Adrenal gland (tissue), 9 donors: ENCODE measurements at regions not wholly inside any gene's neighbourhood (a gene's known extent, or its start where the extent isn't known, plus 50 kb on each side); places are given as distances from the start of the nearest gene placed in this dataset.
A peak's percentile ranks its signal among the peaks of the same experiment; 100 is the strongest.

ENCODE experiments used
- DNase-seq, 7 donors: peaks; one replicate each; pipeline ENCODE4 v3.0.0-alpha.2; 2019 to 2020
- H3K27ac ChIP-seq, 5 donors: fragments of 200-600 bp; sonication (generic) in 4 of 5; 1 replicate in 3 of 5; 2 replicates in 2 of 5; pipeline versions ENCODE4 v1.5.1 to v1.8.0; 2016 to 2020; ENCODE audit warnings: mild to moderate bottlenecking in 1 of 5
- H3K27me3 ChIP-seq: fragments of 200-600 bp; 2 replicates; pipeline ENCODE4 v1.8.0; 2021
- H3K36me3 ChIP-seq, 2 donors: fragments of 200-600 bp; replicated peaks in 1 of 2; 1 replicate in 1 of 2; 2 replicates in 1 of 2; pipeline versions ENCODE4 v1.5.1 to v1.8.0; 2018 to 2022
- H3K4me1 ChIP-seq, 2 donors: fragments of 200-600 bp; replicated peaks in 1 of 2; 1 replicate in 1 of 2; 2 replicates in 1 of 2; pipeline versions ENCODE4 v1.5.1 to v1.8.0; 2018 to 2021
- H3K4me3 ChIP-seq, 4 donors: fragments of 200-600 bp; sonication (generic) in 3 of 4; one replicate each; pipeline ENCODE4 v1.5.1; 2016 to 2018
- H3K9me3 ChIP-seq, 3 donors: fragments of 200-600 bp; sonication (generic) in 1 of 3; replicated peaks in 1 of 3; 1 replicate in 2 of 3; 2 replicates in 1 of 3; pipeline versions ENCODE4 v1.5.1 to v1.8.0; 2016 to 2021
- POLR2A ChIP-seq, 2 donors: fragments of 450-650 bp; IDR thresholded peaks; one replicate each; pipeline ENCODE4 v1.6.1; 2017; ENCODE audit warnings: antibody characterized with exemption in 2 of 2, mild to moderate bottlenecking in 2 of 2, moderate library complexity in 1 of 2
- WGBS, 4 donors: extraction: QIAGEN DNeasy Blood & Tissue Kit in 2 of 4; methylation state at CpG; one replicate each; pipeline versions ENCODE4 v1.1.5 to v1.1.7; 2013 to 2017; 5-methylcytosine and 5-hydroxymethylcytosine counted together
- intact Hi-C, 2 donors: fragments of 100-400 bp; cut with DNase I; formaldehyde crosslinking; loops; one replicate each; pipeline versions ENCODE4 v1.14.1 to v1.15.0; 2022 to 2023
- TF ChIP-seq, protein P1 (sequence below), 6 experiments: fragments of 450-650 bp in 4 of 6; fragments of 200-600 bp in 2 of 6; sonication (generic) in 1 of 6; IDR thresholded peaks; 1 replicate in 5 of 6; 2 replicates in 1 of 6; pipeline versions ENCODE4 v1.5.1 to v1.8.0; 2016 to 2021; ENCODE audit warnings: antibody characterized with exemption in 6 of 6, mild to moderate bottlenecking in 2 of 6, moderate library complexity in 1 of 6
- donor health status: healthy with polysubstance abuse.
- donor health status: Bipolar disorder and iron deficiency.
- donor health status: DM: yes; HTN: yes; CAD: no.
- donor health status: DM: no; HTN: no; CAD: no.
- donor health status: DM: no; HTN: no; CAD: no.

DNA sequence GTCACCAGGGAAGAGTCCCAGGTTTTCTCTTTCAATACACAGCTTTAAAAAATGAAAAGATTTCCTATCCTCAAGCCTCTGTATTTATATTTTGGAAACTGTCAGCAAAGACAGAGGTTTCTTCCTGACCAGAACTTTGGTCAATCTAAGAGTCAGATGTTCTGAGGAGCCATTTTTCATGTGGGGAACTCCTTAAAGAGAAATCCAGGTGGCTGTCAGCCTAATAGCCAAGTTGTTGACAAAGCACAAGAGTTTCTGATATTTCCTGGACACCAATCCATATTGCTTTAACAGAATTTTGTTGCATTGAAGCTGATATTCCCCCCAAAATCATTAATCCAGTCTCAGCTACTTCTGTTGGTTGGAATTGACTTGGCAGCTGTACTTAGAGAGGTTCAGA lies 318.6 kb upstream of the NFIA start:
- H3K9me3 ChIP-seq: no peaks in the 10 kb centered on the region
- no peaks in the 10 kb centered on the region for H3K27me3 ChIP-seq
- H3K4me3 ChIP-seq: no peak overlapping the region
- no peak overlapping the region for H3K27ac ChIP-seq
- no peak for DNase-seq
- no peaks in the 10 kb centered on the region for H3K4me1 ChIP-seq
- H3K36me3 ChIP-seq: no peaks in the 10 kb centered on the region
- intact Hi-C loops: loop anchor here in 1 of 2 donors (10.0 kb wide), 1 partner anchor 479 kb away; no protein-coding TSS in a partner anchor
- TF ChIP-seq, protein P1, sequence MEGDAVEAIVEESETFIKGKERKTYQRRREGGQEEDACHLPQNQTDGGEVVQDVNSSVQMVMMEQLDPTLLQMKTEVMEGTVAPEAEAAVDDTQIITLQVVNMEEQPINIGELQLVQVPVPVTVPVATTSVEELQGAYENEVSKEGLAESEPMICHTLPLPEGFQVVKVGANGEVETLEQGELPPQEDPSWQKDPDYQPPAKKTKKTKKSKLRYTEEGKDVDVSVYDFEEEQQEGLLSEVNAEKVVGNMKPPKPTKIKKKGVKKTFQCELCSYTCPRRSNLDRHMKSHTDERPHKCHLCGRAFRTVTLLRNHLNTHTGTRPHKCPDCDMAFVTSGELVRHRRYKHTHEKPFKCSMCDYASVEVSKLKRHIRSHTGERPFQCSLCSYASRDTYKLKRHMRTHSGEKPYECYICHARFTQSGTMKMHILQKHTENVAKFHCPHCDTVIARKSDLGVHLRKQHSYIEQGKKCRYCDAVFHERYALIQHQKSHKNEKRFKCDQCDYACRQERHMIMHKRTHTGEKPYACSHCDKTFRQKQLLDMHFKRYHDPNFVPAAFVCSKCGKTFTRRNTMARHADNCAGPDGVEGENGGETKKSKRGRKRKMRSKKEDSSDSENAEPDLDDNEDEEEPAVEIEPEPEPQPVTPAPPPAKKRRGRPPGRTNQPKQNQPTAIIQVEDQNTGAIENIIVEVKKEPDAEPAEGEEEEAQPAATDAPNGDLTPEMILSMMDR (IDR thresholded peaks at IDR 0.05): no peak
- TF ChIP-seq POLR2A (IDR thresholded peaks at IDR 0.05): no peak

DNA sequence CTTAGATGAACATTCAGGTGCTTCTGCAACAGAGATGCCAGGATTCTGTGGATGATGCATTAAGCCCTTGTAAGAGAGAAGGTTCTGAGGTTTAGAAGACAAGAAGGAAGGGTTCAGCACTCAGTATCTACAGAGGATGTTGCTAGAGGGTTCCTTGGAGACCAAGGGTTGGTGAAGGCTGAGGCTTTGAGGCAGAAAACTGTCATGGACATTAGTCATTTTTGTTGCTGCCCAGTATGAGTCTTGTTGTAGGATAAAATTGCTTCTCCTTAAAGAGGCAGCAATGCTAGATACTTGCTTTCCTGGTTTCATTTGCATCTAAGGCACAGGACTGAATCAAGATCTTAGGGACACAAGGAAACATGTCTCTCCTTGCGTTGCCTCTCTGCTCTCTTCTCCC lies 319.4 kb upstream of the NFIA start:
- H3K27ac ChIP-seq: no peak overlapping the region
- no peaks in the 10 kb centered on the region for H3K4me1 ChIP-seq
- no peak for TF ChIP-seq POLR2A (IDR thresholded peaks at IDR 0.05)
- TF ChIP-seq, protein P1 (IDR thresholded peaks at IDR 0.05): no peak
- no peaks in the 10 kb centered on the region for H3K36me3 ChIP-seq
- WGBS, 4 donors: 86 to 97% (median 88%) methylated on average over 1 of the region's 1 CpG
- H3K9me3 ChIP-seq: no peaks in the 10 kb centered on the region
- intact Hi-C loops: loop anchor here in 1 of 2 donors (10.0 kb wide), 1 partner anchor 478 kb away; no protein-coding TSS in a partner anchor
- DNase-seq: no peak
- no peaks in the 10 kb centered on the region for H3K27me3 ChIP-seq
- H3K4me3 ChIP-seq: no peak overlapping the region

DNA sequence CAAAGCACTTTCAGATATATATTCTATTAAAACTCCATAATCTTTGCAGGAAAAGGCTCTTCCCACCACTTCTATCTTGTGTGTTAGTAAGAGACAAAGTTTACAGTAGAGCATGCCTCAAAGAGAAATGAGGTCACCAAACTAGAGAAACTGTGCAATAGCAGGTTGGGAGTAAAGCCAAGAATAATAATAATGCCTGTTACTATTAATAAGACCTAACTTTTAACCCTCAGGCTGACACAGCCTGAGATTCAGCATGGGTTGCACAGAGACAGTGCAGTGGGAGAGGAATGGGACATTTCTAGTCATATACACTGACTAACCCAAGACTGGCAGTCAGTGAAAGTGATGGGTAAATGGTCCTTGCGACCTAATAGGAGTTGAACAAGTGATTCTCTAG lies 320.2 kb upstream of the NFIA start:
- Histone ChIP-seq H3K27me3 (no peaks in the 10 kb centered on the region), H3K4me1 (no peaks in the 10 kb centered on the region), H3K27ac (no peak overlapping the region), H3K4me3 (no peak overlapping the region), H3K9me3 (no peaks in the 10 kb centered on the region), H3K36me3 (no peaks in the 10 kb centered on the region)
- TF ChIP-seq POLR2A (IDR thresholded peaks at IDR 0.05): no peak
- TF ChIP-seq, protein P1 (IDR thresholded peaks at IDR 0.05): no peak
- 70 to 97% (median 86%) methylated on average over 1 of the region's 1 CpG for WGBS, 4 donors
- no peak for DNase-seq
- intact Hi-C loops: loop anchor here in 1 of 2 donors (10.0 kb wide), 1 partner anchor 477 kb away; no protein-coding TSS in a partner anchor

DNA sequence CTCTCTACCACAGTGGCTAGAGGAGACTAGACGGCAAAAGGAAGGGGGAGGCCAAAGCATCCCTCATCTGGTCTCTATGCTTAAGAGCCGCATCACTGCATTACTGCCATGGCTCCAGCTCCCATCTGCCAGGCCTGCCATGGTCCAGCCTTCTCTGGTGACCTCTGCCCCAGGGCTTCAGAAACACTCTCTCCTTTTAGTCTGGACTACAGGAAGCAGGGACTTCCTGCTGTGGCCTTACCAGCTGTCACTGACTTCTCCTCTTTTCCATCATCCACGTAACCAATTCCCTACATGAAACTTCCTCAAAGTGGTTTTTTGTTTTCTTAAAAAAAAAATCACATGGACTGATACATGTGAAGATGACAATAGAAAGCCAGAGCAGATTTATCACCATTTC lies 323.1 kb upstream of the NFIA start:
- no peak for TF ChIP-seq POLR2A (IDR thresholded peaks at IDR 0.05)
- TF ChIP-seq, protein P1 (IDR thresholded peaks at IDR 0.05): no peak
- Histone ChIP-seq H3K9me3 (no peaks in the 10 kb centered on the region), H3K27me3 (no peaks in the 10 kb centered on the region), H3K4me3 (no peak overlapping the region), H3K36me3 (no peaks in the 10 kb centered on the region), H3K4me1 (no peaks in the 10 kb centered on the region), H3K27ac (no peak overlapping the region)
- intact Hi-C loops: no loop called here
- DNase-seq: peak in 1 of 7 donors; percentile 4
- WGBS, 4 donors: 67 to 77% (median 70%) methylated on average over 3 of the region's 3 CpGs
